GM19395 (cell line): ENCODE measurements at regions not wholly inside any gene's neighbourhood (a gene's known extent, or its start where the extent isn't known, plus 50 kb on each side); places are given as distances from the start of the nearest gene placed in this dataset.

Experiments
- ATAC-seq: cut with Tn5 transposase; IDR thresholded peaks from one replicate; pipeline ENCODE4 v1.9.1; 2021; ENCODE audit warnings: mild to moderate bottlenecking, moderate library complexity; ENCODE audit not compliant: unreplicated experiment

DNA sequence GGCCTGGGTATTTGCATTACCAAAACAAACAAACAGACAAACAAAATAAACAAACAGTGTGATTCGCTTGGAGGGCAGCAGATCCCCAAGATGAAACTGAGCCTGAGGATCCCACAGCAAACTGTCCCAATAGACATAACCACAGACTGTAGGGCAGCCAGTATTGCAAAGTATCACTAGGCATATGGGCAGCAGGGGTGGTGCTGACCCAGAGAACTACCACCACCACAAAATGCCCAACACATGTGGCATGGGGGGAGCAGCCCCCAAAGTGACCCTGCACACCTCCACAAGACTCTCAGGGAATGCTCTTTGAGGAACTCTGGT is 330.1 kb downstream of the CYRIA start:
- ATAC-seq = no peak

DNA sequence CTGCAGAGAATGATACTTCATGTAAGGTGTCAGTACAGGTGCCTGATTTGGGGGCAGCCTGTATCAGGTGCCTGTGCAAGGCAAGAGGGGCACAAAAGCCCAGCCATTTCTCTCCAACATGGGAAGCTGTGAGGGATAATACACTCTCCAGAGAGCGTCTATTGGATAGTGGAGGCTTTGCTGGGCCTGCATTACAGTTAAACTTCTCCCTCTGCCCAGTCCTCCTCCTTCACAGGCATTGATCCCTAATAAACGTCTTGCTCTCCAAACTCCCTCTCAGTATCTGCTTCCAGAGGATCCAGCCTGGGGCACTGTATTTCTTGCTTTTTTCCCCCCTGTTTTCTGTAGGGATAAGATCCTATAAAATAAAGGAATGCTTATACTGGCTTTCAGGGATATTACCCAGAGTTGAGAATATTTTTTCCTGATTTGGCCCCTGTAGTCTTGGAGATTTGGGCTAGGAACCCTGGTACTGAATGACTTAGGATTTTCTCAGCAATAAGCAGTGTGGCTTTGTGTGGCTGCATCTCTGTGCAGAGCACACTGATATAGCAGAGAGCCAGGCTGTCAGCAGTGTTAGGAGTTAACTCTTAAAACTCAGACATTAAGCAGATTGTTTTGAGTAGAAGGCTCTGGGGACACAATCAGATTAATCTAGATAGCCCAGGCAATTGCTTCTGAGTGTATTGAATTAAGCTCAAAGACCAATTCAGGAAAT is 330.6 kb downstream of the CYRIA start:
- ATAC-seq = no peak

DNA sequence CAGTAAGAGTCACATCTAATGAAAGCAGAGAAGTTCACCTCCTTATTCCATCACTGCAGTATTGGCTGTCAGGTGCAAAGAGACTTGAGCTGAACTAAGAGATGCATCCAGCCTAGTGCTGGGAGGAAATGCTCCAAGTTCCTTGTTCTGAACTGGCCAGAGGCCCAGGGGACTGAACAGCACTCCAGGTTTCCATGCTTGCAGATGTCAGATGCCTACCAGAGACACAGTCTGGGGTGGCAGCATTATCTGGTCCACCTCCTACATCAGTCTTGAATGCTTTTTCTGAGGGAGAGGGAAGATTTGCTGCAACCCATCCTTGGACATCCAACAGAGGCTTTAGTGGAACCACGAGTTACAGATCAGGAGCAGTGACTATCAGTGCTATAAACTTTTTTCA is 331.3 kb downstream of the CYRIA start:
- no peak for ATAC-seq

DNA sequence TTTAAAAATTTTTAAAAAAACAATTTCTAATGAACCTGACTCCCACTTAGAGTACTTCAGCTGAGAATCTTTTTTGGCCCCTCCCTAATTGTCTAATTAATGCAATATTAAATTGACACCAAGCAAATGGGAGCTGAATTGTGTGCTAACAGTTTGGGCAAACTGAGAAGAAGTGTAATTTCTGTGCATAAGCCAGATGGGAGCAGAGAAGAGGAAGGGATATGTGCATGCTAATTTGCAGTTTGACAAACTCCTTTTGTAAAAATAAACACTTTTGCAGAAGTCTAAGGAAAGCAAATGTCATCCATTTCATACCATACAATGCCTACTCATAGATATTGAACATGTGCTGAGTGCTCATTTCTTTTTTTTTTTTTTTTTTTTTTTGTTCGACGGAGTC is 332.0 kb downstream of the CYRIA start:
- no peak for ATAC-seq

DNA sequence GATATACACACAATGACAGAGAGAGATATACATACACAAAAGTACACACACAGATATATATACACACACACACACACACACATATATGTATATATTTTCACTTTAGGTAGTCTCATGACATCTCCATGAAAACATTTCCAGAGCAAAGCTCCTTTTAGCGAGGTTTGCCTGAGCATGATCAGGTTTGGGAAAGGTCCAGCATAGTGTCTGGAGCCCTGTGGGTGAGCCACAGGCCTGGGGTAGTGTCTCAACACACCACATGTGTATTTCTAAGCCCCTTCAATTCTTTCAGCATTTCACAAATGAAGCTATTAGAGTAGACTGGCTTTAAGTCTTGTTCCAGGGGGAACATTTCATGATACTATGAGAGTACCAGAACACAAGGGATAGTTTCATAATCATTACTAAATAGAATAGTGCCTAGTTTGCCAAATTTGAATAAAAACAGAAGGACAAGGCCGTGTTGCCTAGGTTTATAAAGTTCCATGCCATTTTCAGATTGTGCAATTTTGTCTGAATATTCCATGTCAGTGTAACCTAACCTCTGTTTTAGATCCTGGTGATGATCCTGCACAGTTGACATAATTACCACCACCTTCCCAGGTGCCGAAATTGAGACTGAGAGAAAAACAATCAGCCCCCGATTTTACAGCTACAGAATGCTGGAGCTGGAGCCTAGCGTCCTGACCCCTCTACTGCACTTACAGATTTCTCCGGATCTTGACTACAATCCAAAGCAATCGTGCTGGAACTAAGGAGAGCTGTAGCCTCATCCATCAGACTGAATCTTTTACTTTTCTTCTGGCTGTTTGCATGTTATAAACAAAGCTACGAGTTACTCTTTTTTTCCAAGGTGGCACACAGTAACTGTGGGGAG is 332.7 kb downstream of the CYRIA start:
- ATAC-seq = no peak

DNA sequence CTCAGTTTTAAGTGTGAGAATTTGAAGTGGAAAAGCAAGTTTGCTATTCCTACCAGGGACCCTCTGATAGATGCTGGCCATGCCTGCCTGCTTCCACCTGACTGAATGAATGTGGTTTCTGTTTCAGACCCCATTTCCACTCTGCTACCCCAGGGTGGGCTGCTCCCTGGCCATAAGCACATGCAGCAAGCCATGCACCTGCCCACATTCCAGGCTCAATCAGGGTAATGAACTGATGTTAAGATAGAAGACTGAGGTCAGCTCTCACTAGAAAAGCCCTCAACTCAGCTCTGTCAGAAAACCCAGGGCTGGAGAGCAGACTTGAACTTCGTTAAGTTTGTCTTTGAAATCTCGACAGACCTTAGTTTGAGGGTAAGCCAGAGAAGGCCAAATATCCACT is 333.9 kb downstream of the CYRIA start:
- ATAC-seq = no peak

DNA sequence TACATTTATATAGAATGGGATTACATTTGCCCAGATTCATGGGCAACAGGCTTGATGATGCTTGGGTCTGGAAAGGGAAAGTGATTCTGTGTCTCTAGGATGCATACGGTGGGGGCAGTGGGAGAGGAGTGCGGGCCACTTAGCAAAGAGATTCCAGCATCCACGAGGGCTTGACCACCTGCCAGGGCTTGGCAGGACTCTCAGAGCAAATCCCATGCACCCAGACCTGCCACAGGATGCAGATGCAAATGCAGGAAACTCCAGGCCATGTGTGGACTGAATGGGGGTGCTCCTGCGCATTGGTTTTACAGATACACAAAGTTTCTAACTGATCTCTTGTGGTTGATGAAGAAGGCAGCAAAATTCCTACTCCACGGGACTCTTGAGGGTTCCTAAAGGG is 334.7 kb downstream of the CYRIA start:
- no peak for ATAC-seq

DNA sequence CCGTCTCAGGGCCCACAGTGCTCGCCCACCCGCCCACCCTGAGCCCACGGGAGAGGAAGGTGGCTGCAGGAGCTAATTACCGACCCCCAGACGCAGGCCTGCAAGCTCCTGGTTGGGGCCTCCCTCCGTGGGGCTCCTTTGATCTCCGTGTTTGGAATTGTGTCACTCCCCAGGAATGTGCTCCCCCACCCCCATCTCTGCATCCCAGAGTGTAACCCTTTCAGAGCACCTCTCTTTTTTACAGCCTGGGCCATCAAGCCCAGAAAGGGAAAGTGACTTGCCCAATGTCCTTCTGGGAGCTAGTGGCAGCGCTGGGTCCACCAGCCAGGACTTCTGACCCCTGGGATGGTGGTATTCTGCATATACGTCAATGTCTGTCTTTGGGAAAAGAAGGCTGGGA is 335.1 kb downstream of the CYRIA start:
- no peak for ATAC-seq

DNA sequence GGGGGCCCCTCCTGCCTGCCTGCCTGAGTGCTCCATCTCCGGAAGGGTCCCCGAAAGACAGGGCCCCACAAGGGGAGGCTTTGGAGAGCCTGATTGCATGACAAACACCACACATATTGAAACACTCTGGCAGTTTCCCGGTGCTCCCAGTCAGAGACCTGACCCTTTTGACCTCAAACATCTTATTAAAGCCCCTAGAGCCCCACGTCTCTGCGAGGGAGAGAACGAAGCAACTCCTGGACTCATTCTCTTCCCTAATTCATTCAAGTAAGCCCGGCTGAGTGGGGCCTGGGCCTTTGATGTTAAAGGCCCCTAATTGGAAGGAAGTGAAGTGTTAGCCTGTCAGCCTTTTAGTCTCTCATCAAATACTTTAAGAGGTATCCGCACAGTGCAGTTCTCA is 335.6 kb downstream of the CYRIA start:
- ATAC-seq = no peak

DNA sequence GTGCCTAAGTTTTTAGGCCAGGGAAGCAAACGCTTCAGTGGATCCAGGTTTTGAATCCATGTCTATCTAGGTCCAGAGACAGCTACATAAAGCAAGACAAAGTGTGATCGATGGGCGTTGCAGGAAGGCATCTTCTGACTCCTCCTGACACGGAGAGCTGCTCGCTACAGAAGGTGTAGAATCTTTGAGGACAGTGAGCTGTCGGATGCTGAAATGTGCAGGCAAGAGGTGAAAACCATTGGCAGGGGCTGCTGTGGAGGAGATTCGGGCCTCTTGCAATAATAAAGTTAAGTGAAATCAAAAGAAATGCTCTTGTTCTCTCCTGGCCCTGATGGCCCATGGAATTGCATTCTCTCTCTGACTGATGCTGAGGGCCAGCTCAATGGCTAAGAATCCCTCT is 336.2 kb downstream of the CYRIA start:
- ATAC-seq = no peak

DNA sequence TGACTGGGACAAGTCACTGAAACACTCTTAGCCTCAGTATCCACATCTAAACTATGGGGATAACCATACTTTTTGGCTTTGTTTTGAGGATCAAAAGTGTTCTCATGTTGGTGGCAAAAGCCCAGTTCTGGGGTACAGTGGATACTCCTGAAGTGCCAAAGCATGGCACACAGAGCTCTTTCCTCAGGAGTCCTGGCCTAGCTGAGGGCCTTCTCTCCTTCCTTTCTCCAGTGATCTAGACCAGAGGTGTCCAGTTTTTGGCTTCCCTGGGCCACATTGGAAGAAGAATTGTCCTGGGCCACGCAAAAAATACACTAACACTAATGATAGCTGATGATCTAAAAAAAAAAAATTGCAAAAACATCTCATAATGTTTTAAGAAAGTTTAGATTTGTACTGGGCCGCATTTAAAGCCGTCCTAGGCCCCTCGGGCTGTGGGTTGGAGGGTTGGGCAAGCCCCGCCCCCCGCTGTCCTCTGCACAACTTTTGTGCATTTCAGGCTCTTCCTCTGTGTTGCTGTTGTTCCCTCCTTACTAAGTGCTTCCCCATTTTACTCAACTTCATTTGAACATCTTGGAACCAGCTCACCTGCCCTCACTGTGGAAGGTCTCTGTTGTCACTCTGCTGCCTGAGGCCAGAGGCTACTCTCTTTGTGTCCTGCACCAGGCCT is 337.0 kb downstream of the CYRIA start:
- no peak for ATAC-seq

DNA sequence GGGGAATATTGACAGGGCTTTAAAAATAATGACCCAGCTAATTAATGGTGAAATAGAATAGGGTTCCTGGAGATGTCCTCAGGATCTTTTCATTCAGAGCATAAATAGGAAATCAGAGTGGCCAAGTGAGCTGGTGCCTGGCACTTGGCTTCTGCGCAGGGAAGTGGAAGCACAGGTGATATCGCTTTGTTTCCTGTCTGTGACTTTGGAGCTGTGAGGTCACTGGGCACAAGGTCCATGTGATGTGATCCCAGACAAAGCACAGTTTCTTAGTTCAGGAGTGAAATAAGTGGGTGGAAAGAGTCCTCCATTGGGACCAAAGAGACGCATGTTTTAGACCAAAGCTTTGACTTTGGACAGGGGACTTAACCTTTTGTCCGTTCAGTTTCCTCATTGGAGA is 338.3 kb downstream of the CYRIA start:
- ATAC-seq = no peak

DNA sequence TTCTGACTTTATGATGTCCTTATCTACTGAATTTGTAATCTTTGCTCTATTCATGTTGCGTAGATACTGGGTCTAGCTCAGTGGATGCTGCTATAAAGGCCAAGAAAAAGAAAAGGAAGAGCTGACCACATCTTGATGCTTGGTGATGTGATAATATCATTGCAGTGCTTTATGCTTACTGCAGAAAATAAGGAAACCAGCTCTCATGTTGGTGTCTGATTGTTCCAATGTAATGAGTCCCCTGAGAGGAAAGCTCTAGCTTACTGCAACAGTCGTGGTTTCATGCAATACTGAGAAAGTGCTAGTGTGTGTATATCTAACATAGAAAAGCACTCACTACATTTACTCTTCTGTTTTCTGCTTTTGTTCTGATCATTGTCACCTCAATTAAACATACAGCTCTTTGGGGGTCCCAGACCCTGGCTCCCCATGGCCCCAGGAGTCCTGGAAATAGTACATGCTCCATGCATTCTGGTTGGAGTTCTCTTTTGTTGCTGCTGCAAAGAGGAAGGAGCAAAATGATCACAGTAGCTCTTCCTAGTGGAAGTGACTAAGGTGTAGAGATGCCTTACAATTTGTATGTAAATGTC is 338.8 kb downstream of the CYRIA start:
- no peak for ATAC-seq

DNA sequence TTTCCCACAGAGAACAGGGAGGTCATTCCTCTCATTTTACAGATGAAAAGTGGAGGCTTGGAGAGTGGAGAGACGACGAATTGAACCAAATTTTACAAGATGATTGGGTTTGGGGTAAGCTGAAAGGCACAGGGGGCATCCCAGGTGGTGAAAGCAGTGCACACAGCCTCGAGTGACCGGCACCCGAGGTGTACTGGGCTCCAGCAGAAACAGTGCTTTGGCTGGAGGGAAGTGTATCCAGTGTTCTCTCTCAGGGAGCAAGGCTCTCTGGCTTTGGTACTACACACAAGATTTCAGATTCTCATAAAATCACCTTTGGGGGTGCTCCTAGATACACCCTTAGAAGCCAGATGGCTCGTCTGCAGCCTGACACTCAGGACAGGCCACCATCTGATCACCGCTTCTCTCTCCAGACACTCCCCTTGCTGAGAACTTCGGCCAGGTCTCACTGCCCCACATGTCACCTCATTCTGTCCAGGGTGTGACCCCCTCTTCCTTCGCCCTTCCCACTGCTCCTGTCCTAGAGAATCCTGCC is 339.6 kb downstream of the CYRIA start:
- ATAC-seq = no peak

DNA sequence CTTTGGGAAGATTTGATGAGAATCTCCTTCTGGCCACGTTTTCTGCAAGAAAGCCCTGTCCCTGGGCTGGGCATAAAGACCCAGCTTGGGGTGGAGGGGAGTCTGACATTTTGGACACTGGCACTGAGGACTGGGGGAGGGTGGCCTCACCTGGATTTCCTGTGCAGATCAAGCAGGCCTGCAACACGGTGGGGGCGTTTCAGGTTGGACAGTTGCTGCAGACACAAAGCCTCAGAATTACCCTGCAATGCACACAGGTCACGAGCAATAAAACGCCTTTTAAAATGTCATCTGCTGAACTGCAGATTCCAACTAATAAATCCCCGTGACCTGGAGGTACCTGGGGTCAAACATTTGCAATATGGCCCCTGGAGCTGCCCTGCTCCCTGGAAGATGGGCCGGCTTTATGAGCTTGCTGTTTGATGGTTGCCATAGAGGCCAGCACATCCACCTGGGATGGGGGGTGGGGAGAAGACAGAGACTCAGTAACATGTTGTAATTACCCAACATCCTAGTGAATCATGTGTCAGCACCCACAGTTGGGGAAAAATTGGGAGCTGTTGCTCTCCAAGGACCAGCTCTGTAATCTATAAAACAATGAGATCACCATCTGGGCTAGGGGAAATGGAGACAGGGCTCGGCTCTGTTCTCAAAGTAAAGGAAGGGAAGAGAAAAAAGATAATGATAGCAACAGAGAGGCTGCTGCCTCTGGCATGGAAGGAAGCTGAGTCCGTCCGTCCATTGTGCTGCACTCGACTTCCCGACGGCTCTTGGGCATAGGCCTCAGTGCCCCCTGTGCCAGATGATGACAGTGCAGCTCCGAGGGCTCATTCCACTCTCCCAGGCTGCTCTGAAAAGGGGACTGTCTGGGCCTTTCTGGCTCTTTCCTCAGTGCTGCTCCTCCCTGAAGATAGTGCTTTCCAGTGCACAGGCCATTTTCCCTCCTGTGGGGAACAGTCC is 340.3 kb downstream of the CYRIA start:
- no peak for ATAC-seq

DNA sequence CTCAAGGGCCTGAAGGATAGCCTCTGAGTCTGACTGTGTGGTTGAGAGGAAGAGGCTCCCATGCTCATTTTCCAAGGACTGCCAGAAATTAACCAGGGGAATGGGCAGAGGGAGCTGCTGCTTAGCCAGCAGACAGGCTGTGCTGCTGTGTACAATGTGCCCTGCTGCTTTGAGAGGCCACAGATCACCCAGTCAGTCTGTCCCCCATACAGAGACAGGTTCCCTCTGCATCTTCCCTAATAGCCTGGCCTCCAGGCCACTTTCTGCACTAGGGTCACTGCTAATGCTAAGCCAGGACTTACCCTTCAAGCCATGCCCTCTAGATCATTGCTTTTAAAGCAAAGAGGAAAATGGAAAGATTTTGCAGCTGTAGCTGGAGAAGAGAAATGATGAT is 341.1 kb downstream of the CYRIA start:
- ATAC-seq = no peak

DNA sequence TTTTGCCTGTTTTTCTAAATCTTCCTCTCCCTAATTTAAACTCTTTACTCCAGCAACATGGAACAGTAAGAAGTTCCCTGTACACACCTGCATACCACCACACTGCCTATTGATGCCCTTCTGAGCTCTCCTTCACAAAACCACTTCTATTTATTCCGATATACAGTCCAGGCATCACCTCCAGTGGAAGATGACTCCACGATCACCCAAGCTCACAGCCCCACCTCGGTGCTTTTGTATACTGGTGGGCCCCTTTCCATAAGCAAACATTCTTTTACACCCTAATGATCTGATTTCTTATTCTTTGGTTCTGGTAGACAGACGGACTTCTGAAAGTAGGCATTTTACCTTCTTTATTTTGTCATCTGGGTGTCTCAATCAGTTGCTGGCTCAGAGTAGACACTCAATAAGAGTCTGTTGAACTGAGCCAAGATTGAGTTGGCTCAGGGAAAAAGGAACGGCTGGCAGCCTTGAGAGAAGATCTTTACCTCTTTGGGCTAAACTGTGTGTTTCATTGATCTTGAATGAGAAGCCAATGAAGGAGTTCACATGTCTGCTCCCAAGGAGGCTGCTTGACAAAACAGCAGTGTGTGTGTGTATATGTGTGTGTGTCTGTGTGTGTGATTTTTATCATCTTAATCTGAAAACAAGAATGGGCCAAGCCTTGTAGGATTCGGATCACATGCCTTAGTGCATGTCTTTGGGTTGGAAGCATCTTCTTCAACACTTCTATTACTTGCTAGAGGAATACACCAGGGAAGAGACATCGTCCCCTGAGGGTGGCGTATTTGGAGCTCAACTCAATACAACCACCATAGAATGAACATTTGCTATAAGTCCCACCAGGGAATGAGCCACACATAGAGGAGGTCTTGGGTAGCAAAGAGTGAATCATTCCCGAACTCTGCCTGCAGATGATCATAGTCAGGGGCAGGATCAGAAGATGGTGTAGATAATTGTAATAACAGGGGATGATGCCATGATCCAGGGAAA is 341.8 kb downstream of the CYRIA start:
- no peak for ATAC-seq

DNA sequence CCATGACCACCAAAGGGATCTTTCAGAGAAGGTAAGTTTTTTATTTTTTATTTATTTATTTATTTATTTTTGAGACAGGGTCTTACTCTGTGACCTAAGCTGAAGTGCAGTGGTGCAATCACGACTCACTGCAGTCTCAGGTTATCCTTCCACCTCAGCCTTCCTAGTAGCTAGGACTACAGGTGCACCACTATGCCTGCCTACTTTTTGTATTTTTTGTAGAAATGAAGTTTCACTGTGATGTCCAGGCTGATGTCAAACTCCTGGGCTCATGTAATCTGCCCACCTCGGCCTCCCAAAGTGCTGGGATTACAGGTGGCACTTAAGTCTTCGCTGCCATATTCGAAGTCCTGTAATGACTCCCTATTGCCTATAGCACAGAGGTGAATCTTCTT is 342.5 kb downstream of the CYRIA start:
- no peak for ATAC-seq
